Retina (tissue), 1 donor: ENCODE measurements at regions not wholly inside any gene's neighbourhood (a gene's known extent, or its start where the extent isn't known, plus 50 kb on each side); places are given as distances from the start of the nearest gene placed in this dataset.
A peak's percentile ranks its signal among the peaks of the same experiment; 100 is the strongest.
"Not testable (repeated sequence)": the region's sequence is repeated elsewhere in the genome, so short reads cannot be mapped to it uniquely, and the experiment has no call there.

Experiments used
- DNase-seq: peaks from one replicate; pipeline ENCODE4 v3.0.0-alpha.2; 2016

- DNase-seq, result no peak
Measured at GRCh38 chr20:48143435-48144081, 358.3 kb upstream of the SULF2 start.

GRCh38 chr20:48142516-48142773 is 357.2 kb upstream of the SULF2 start:
- no peak for DNase-seq

- no peak for DNase-seq
Measured at GRCh38 chr20:48141660-48142515, 356.6 kb upstream of the SULF2 start.

GRCh38 chr20:48139262-48140041 is 354.2 kb upstream of the SULF2 start:
- DNase-seq, result no peak

- DNase-seq, result no peak
Measured at GRCh38 chr20:48132834-48133233, 347.6 kb upstream of the SULF2 start.

- DNase-seq, result no peak
Measured at GRCh38 chr20:48131581-48131980, 346.3 kb upstream of the SULF2 start.

- no peak for DNase-seq
Measured at GRCh38 chr20:48129345-48129942, 344.2 kb upstream of the SULF2 start.

GRCh38 chr20:48128436-48128835 is 343.2 kb upstream of the SULF2 start:
- no peak for DNase-seq

GRCh38 chr20:48127964-48128363 is 342.7 kb upstream of the SULF2 start:
- not testable (repeated sequence) for DNase-seq

- DNase-seq, result not testable (repeated sequence)
Measured at GRCh38 chr20:48127133-48127532, 341.9 kb upstream of the SULF2 start.

- no peak for DNase-seq
Measured at GRCh38 chr20:48126227-48126740, 341.0 kb upstream of the SULF2 start.

- DNase-seq, result no peak
Measured at GRCh38 chr20:48124960-48125359, 339.7 kb upstream of the SULF2 start.

GRCh38 chr20:48124181-48124782 is 339.0 kb upstream of the SULF2 start:
- no peak for DNase-seq

- no peak for DNase-seq
Measured at GRCh38 chr20:48120120-48120519, 334.8 kb upstream of the SULF2 start.

GRCh38 chr20:48119389-48119788 is 334.1 kb upstream of the SULF2 start:
- not testable (repeated sequence) for DNase-seq

- no peak for DNase-seq
Measured at GRCh38 chr20:48115502-48115901, 330.2 kb upstream of the SULF2 start.

GRCh38 chr20:48107560-48107959 is 322.3 kb upstream of the SULF2 start:
- DNase-seq, result no peak

- DNase-seq, result no peak
Measured at GRCh38 chr20:48106428-48106827, 321.1 kb upstream of the SULF2 start.

- DNase-seq, result no peak
Measured at GRCh38 chr20:48105526-48105925, 320.2 kb upstream of the SULF2 start.

GRCh38 chr20:48102931-48103660 is 317.8 kb upstream of the SULF2 start:
- peak; percentile 42 for DNase-seq

- no peak for DNase-seq
Measured at GRCh38 chr20:48102076-48102787, 317.0 kb upstream of the SULF2 start.
